Ovary (tissue), 7 donors: ENCODE measurements at regions not wholly inside any gene's neighbourhood (a gene's known extent, or its start where the extent isn't known, plus 50 kb on each side); places are given as distances from the start of the nearest gene placed in this dataset.

Experiments
- DNase-seq, 5 donors: peaks; one replicate each; pipeline ENCODE4 v3.0.0-alpha.2; 2019 to 2020
- H3K27ac ChIP-seq, 2 donors: fragments of 200-600 bp; one replicate each; pipeline versions ENCODE4 v1.5.1 to v1.8.0; 2019 to 2022
- H3K27me3 ChIP-seq: fragments of 200-600 bp; one replicate; pipeline ENCODE4 v1.8.0; 2022
- H3K36me3 ChIP-seq: fragments of 200-600 bp; sonication (generic); one replicate; pipeline ENCODE4 v1.5.1; 2019
- H3K4me1 ChIP-seq: one replicate; pipeline ENCODE4 v1.8.1; 2013; ENCODE audit warnings: mild to moderate bottlenecking, moderate library complexity; ENCODE audit not compliant: insufficient read depth
- H3K4me3 ChIP-seq: fragments of 200-600 bp; sonication (generic); one replicate; pipeline ENCODE4 v1.5.1; 2017
- H3K9me3 ChIP-seq, 2 donors: fragments of 200-600 bp in 1 of 2; sonication (generic) in 1 of 2; one replicate each; pipeline versions ENCODE4 v1.5.1 to v1.8.1; 2013 to 2019; ENCODE audit warnings: mild to moderate bottlenecking in 1 of 2, moderate library complexity in 1 of 2
- EP300 ChIP-seq: sonication (generic); formaldehyde crosslinking; IDR thresholded peaks from one replicate; pipeline ENCODE4 v1.6.1; 2017; ENCODE audit warnings: antibody characterized with exemption
- POLR2A ChIP-seq: fragments of 450-650 bp; IDR thresholded peaks from one replicate; pipeline ENCODE4 v1.6.1; 2017; ENCODE audit warnings: antibody characterized with exemption, mild to moderate bottlenecking, moderate library complexity
- WGBS, 3 donors: extraction: QIAGEN DNeasy Blood & Tissue Kit in 1 of 3; methylation state at CpG; one replicate each; pipeline versions ENCODE4 v1.1.5 to v1.1.7; 2013 to 2017; 5-methylcytosine and 5-hydroxymethylcytosine counted together
- intact Hi-C, 4 donors: fragments of 100-400 bp; cut with DNase I; formaldehyde crosslinking; loops; one replicate each; pipeline versions ENCODE4 v1.11.0 to v1.15.1; 2022 to 2023
- TF ChIP-seq, protein P1 (sequence below), 3 donors: fragments of 450-650 bp in 2 of 3; fragments of 200-600 bp in 1 of 3; IDR thresholded peaks; one replicate each; pipeline versions ENCODE4 v1.5.1 to v1.8.0; 2016 to 2022; ENCODE audit warnings: antibody characterized with exemption in 3 of 3, mild to moderate bottlenecking in 1 of 3
- donor health status: DM: no; HTN: no; CAD: no; lungs with moderate emphysema.
- donor health status: DM: no; HTN: no; CAD: no.
- donor health status: Bipolar disorder and iron deficiency.
- donor health status: DM: no; HTN: no; CAD: no.
- donor health status: DM: yes; HTN: yes; CAD: no.

DNA sequence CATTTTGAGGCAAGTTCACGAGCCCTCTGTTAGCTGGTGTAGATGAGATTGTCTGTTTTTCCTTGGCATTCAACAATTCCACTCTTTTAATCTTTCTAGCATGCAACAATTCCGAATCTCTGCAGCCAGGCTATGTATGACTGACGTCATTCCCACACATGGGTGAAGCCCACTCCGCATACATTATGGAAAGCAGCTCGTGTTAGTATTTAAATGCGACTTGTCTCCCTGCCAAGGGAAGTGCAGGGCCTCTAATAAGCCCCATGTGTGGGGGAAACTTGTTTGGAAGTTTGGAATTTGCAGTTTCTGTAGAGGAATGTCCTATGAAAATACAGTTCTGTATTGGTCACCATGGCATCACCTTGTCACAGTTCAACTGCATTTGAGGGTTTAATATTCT lies 146.0 kb upstream of the FBXL7 start:
- no peak for TF ChIP-seq EP300
- TF ChIP-seq POLR2A = no peak
- TF ChIP-seq, protein P1, sequence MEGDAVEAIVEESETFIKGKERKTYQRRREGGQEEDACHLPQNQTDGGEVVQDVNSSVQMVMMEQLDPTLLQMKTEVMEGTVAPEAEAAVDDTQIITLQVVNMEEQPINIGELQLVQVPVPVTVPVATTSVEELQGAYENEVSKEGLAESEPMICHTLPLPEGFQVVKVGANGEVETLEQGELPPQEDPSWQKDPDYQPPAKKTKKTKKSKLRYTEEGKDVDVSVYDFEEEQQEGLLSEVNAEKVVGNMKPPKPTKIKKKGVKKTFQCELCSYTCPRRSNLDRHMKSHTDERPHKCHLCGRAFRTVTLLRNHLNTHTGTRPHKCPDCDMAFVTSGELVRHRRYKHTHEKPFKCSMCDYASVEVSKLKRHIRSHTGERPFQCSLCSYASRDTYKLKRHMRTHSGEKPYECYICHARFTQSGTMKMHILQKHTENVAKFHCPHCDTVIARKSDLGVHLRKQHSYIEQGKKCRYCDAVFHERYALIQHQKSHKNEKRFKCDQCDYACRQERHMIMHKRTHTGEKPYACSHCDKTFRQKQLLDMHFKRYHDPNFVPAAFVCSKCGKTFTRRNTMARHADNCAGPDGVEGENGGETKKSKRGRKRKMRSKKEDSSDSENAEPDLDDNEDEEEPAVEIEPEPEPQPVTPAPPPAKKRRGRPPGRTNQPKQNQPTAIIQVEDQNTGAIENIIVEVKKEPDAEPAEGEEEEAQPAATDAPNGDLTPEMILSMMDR (IDR thresholded peaks at IDR 0.05) = no peak
- 60 to 65% (median 64%) methylated on average over 6 of the region's 6 CpGs for WGBS, 3 donors
- Histone ChIP-seq H3K4me1 (no peaks in the 10 kb centered on the region), H3K27me3 (no peaks in the 10 kb centered on the region), H3K9me3 (no peaks in the 10 kb centered on the region), H3K4me3 (no peak overlapping the region), H3K36me3 (no peaks in the 10 kb centered on the region), H3K27ac (no peak overlapping the region)
- no peak for DNase-seq
- intact Hi-C loops = no loop called here

GRCh38 chr5:15353086-15353645 lies 146.8 kb upstream of the FBXL7 start:
- DNase-seq = no peak
- H3K27ac ChIP-seq = no peak overlapping the region
- WGBS, 3 donors = 65 to 68% (median 66%) methylated on average over 3 of the region's 3 CpGs
- intact Hi-C loops = no loop called here
- TF ChIP-seq POLR2A = no peak
- TF ChIP-seq, protein P1 (IDR thresholded peaks at IDR 0.05) = no peak
- TF ChIP-seq EP300 = no peak
- H3K9me3 ChIP-seq = no peaks in the 10 kb centered on the region
- H3K4me1 ChIP-seq = no peaks in the 10 kb centered on the region
- H3K36me3 ChIP-seq = no peaks in the 10 kb centered on the region
- no peaks in the 10 kb centered on the region for H3K27me3 ChIP-seq
- no peak overlapping the region for H3K4me3 ChIP-seq

DNA sequence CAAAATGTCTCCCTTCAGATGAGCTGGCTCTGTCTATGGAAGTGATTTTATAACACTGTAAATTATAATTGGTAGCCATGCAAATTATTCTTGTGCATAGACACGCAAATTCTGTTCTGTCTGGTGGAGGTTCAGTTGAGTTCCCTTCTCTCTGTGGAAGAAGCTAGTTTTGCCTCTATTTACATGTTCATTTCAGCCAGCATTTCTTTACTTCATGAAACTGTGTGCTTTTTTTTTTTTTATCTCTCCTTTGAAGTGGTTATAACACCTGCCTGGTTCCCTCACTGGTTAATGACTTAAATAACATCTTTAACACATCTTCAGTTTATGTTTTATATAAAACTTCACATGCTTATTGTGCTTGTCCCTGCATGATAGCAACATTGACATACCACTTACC lies 149.4 kb upstream of the FBXL7 start:
- intact Hi-C loops = no loop called here
- no peaks in the 10 kb centered on the region for H3K9me3 ChIP-seq
- no peaks in the 10 kb centered on the region for H3K4me1 ChIP-seq
- WGBS, 3 donors = 89 to 90% (median 90%) methylated on average over 1 of the region's 1 CpG
- no peak overlapping the region for H3K4me3 ChIP-seq
- no peaks in the 10 kb centered on the region for H3K36me3 ChIP-seq
- H3K27ac ChIP-seq = no peak overlapping the region
- no peak for DNase-seq
- no peaks in the 10 kb centered on the region for H3K27me3 ChIP-seq
- TF ChIP-seq POLR2A (no peak), EP300 (no peak)
- TF ChIP-seq, protein P1 (IDR thresholded peaks at IDR 0.05) = no peak

DNA sequence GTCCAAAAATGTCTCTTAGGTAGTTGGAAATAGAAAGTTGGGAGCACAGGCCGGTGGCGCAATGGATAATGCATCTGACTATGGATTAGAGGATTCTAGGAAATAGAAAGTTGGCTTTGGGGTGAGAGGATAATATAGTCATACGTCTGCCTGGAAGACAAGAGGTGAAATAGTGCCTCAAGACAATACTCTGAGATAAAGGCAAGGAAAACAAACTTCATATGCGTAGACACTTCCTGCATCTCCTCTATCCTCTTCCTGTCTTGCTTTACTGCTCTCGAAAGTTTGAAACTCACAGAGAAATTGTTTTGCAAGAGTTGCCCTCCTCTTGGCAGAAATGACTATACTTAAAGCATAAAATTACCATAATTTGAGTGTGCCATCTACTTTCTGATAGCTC lies 153.2 kb upstream of the FBXL7 start:
- TF ChIP-seq POLR2A = no peak
- no peak for TF ChIP-seq EP300
- TF ChIP-seq, protein P1 (IDR thresholded peaks at IDR 0.05) = no peak
- intact Hi-C loops = no loop called here
- no peak for DNase-seq
- no peaks in the 10 kb centered on the region for H3K4me1 ChIP-seq
- no peaks in the 10 kb centered on the region for H3K36me3 ChIP-seq
- no peaks in the 10 kb centered on the region for H3K9me3 ChIP-seq
- WGBS, 3 donors = 86 to 87% (median 86%) methylated on average over 5 of the region's 5 CpGs
- H3K27me3 ChIP-seq = no peaks in the 10 kb centered on the region
- no peak overlapping the region for H3K27ac ChIP-seq
- H3K4me3 ChIP-seq = no peak overlapping the region
